Superior temporal gyrus (tissue), 1 donor: ENCODE measurements at regions not wholly inside any gene's neighbourhood (a gene's known extent, or its start where the extent isn't known, plus 50 kb on each side); places are given as distances from the start of the nearest gene placed in this dataset.

Experiments
- DNase-seq: peaks from one replicate; pipeline ENCODE4 v3.0.0-alpha.2; 2016; ENCODE audit errors: extremely low spot score

DNA sequence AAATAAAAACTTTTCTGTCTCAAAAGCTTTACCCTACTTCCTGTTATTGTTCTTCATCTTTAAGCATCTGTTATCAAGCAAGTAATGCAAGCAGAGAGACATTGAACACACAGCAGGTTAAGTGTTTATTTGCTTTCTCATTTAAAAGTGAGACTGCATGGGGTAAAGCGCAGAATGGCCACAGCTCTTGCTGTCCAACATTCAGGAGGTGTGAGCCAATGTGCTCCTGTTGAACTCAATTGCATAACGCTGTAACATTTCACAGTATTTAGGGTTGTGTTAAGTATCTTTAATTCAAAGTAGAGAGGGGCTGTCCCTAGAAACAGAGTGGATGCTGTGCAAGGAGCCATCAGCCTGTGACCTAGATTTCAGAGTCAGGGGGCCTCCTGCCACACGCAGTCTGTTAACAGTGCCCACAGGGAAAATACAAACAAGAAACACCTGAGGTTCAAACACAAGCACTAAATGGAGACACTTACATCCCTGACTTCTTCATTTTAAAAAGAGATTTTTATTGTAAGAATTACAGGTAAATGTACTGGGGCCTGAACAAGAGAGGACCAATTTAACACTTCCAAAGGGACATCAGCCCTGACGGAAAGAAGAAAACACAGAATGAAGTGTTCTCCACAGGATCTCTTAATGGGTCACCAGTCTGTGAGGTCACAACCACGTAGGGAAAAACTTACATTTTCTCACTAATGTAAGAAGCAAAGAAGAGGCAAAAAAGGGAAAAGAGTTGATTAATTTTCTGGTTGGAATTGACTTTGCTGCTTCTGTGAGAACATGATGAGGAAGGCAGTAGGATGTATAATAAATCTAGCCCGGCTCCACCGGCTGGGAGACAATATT lies 815.1 kb downstream of the VGLL3 start:
- no peak for DNase-seq

DNA sequence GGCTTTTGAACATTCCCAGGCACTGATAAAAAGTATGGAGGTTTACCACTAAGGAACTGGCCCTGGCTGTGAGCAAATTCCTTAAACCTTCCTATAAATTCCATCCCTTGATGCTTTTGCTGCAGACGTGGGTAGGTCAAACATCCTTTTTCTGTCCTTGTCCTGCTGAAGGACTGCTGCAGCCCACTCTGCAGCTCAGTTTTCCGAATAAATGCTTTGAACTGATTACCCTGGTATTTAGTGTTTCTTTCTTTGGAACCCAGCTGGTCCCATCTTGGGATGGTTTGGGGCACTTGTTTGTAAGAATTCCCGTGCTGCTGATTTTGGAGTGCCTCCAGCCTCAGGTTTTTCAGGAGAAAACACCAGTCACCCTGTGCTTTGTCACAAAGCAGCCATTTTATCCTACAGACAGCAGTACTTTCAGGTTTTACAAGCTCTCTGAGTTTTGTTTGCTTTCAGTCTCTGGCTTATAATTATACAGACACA lies 815.9 kb downstream of the VGLL3 start:
- no peak for DNase-seq

DNA sequence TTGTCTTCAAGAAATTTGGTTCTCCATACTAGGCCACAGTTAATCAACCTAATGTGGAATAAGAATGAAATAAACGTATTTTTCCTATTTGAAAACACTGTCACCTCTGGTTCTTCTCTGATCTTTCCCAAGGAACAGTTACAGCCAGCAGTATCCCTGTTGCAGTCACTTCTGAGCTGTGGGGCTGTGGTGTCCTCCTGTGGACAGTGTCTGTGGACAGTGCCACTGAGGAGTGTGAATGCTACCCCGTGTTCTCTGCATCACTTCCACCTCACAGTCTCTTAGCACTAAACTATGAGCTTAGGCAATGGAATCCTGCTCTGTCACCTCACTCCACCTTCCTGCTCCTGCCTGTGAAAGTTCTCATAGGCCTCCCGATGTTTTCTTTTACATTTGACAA lies 817.5 kb downstream of the VGLL3 start:
- no peak for DNase-seq

DNA sequence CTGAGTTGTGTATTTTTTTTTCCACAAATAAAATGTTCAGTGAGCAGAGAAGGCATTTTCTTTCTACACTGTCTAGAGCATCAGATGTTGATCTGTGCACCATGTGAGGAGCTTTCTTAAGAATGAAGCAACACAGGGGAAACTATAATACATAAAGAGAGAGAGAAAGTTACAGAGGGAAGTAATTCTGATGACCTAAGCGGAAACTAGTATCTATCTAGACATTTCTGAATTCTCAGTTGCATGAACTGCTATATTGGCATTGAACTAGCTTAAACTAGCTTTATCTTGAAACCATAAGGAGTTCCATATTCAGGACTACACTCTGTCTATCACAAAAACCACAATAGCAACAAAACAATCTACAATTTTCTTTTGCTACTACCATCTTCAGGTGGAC lies 822.4 kb downstream of the VGLL3 start:
- no peak for DNase-seq

DNA sequence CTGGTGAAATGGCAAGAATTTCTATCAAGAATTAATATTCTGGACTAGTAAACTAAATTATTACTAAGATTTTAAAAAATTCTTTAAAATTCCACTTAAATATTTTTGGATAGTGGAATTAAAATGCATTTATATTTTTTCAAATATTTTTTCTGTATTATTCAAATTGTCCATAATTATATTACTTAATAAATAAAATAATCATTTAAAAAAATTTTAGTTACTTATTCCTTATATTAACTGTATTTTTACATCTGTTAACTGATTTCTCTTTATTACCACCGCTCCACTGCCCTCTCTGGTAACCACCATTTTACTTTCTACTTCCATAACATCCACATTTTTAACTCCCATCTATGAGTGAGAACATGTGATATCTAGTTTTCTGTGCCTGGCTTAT lies 828.4 kb downstream of the VGLL3 start:
- DNase-seq = no peak

DNA sequence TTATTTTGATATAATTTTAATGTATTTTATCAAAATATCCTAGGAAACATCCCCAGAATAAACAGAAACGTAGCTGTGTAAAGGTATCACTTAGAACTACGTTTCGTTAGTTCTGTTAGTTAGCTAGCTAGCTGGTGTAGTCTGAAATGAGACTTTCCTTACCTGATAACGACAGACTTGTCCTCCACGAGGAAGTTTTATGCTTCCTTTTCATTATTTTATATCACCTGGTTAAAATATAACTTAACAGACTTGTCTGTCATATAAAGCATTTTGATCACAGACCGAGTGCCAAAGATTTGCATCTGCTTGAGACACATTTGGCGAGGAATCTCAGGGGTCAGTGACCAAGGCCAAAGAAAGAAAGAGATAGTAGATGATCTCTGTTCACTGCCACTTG lies 829.5 kb downstream of the VGLL3 start:
- no peak for DNase-seq

DNA sequence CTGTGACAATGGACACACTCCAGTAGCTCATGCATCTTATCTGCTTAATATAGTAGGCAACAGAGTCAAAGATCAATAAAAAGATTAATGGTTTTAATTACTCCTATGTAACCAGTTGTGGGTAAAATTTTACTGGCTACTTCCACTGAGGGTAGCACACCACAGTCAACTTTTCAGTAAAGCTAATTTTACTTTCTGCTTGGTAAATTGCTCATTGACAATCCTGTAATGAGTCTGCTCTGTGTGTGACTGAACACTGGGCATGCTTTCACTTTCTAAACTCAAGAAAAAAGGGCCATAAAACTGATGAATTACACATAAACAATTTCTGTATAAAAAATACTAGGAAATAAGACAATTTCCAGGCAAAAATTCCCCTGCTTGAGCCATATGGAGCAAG lies 838.3 kb downstream of the VGLL3 start:
- no peak for DNase-seq

DNA sequence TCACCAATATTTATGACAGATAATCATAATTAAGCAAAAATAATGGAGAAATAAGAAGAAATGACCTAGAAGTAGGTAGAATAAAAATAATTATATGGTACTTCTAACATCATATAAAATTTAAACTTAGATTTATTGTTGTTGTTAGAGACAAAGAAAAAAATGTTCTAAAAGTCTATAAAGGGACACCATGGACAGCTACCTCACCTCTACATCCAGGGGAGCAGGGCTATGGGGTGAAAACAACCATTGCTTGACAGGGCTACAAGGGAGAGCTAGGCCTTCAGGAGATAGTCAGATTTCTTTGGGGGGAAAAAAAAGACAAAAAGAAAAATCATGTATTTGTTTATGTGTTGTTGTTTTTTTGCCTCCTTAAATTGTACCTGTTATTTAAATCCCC lies 841.9 kb downstream of the VGLL3 start:
- DNase-seq = no peak

DNA sequence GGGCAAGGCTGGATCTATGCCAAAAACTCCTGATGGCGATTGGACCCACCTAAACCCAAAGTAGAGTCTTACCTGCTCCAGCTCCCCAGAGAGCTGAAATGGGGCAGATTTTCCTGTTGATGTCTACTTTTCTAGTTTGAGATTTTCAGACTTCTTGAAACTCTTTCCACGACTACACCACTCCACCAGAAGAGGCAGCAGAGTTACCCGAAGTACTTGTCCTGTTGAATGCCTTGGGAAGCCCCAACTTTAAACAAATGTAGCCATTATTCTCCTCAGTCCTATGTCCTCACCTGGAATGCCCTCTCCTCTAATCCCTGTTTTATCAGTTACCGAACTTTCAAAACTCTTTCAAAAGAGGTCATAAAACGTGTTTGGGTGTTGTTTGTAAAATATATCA lies 843.8 kb downstream of the VGLL3 start:
- no peak for DNase-seq

DNA sequence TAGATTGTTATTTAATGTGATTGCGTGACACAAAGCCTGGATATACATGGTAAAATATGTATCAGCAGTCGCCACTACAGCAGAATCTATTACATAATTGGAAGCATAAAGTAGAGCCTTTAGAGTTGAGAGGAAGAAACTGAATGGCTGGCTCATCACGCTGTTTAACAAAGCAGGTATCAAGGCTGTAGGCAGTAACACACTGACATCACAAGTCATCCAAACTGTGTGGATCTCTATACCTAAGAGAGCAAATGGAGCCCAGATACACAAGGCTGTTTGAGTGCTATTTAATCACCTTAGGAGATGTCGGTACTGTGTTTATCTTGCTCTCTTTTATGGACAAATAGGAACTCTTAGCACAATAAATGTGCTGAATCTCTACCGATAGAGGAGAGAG lies 864.4 kb downstream of the VGLL3 start:
- no peak for DNase-seq
